ENCODE measurements at regions not wholly inside any gene's neighbourhood (a gene's known extent, or its start where the extent isn't known, plus 50 kb on each side); places are given as distances from the start of the nearest gene placed in this dataset.

- no peak overlapping the region for H2AFZ ChIP-seq
- H3K9me3 ChIP-seq (ENCODE audit: control insufficient read depth, low read length): no peaks in the 10 kb centered on the region
- no peak overlapping the region for H3K4me2 ChIP-seq (ENCODE audit: low read length)
- no peak overlapping the region for H3K4me3 ChIP-seq (ENCODE audit: low read depth, low read length)
- H3K27ac ChIP-seq: no peak overlapping the region
- H3K36me3 ChIP-seq (ENCODE audit: control insufficient read depth, insufficient read depth, low read length): no peaks in the 10 kb centered on the region
- no peak overlapping the region for H3K9ac ChIP-seq
- no peaks in the 10 kb centered on the region for H3K27me3 ChIP-seq (ENCODE audit: control insufficient read depth, insufficient read depth, low read length)
- TF ChIP-seq, protein P1, sequence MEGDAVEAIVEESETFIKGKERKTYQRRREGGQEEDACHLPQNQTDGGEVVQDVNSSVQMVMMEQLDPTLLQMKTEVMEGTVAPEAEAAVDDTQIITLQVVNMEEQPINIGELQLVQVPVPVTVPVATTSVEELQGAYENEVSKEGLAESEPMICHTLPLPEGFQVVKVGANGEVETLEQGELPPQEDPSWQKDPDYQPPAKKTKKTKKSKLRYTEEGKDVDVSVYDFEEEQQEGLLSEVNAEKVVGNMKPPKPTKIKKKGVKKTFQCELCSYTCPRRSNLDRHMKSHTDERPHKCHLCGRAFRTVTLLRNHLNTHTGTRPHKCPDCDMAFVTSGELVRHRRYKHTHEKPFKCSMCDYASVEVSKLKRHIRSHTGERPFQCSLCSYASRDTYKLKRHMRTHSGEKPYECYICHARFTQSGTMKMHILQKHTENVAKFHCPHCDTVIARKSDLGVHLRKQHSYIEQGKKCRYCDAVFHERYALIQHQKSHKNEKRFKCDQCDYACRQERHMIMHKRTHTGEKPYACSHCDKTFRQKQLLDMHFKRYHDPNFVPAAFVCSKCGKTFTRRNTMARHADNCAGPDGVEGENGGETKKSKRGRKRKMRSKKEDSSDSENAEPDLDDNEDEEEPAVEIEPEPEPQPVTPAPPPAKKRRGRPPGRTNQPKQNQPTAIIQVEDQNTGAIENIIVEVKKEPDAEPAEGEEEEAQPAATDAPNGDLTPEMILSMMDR (IDR thresholded peaks at IDR 0.05): no peak
- no peaks in the 10 kb centered on the region for H3K4me1 ChIP-seq
- H3K79me2 ChIP-seq: no peaks in the 10 kb centered on the region
Observed at GRCh38 chr2:145543155-145543554, 1023.2 kb upstream of the ZEB2 start.

GRCh38 chr2:145541028-145541427 is 1021.1 kb upstream of the ZEB2 start:
- TF ChIP-seq, protein P1 (IDR thresholded peaks at IDR 0.05): no peak

DNA sequence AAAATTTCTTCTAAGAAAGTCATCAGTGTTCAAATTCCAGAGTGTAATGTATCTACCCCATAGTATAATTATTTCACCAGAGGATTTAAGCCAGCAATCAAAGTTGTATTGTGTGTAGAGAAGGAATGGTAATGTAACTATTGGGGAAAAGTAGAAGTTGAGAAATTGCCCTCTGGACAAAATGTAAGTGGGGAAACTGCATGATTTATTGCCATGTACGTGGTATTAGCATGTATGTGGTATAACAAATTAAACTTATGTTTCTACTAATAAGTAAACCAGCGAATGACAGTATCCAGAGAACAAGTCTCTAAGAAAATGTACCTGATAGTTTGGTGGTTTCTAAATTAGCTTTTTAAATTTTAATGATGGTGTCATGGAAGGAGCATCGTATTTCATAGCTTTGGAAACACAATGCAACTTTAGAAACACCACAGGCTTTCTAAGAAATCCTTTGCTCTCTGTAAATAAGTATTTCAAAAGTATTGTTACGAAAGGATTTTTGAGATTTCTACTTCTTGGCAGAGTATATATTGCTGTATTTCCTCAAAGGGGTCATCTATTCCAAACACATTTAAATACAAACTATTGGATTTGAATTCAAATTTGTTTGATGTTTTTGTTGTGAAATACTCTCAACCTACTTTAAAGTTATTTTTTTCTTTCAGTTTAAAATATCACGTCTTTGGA is 1018.9 kb upstream of the ZEB2 start:
- Histone ChIP-seq H3K4me1 (no peaks in the 10 kb centered on the region), H3K79me2 (no peaks in the 10 kb centered on the region), H3K9ac (no peak overlapping the region), H3K27ac (no peak overlapping the region), H3K4me2 (ENCODE audit: low read length) (no peak overlapping the region), H3K27me3 (ENCODE audit: control insufficient read depth, insufficient read depth, low read length) (no peaks in the 10 kb centered on the region), H3K4me3 (ENCODE audit: low read depth, low read length) (no peak overlapping the region), H2AFZ (no peak overlapping the region), H3K36me3 (ENCODE audit: control insufficient read depth, insufficient read depth, low read length) (no peaks in the 10 kb centered on the region), H3K9me3 (ENCODE audit: control insufficient read depth, low read length) (no peaks in the 10 kb centered on the region)
- TF ChIP-seq, protein P1 (IDR thresholded peaks at IDR 0.05): no peak

More at GRCh38 chr2:145541028-145541427, 1021.1 kb upstream of the ZEB2 start:
- Histone ChIP-seq H3K36me3 (ENCODE audit: control insufficient read depth, insufficient read depth, low read length) (no peaks in the 10 kb centered on the region), H3K9ac (no peak overlapping the region), H3K9me3 (ENCODE audit: control insufficient read depth, low read length) (no peaks in the 10 kb centered on the region), H3K4me2 (ENCODE audit: low read length) (no peak overlapping the region), H3K4me1 (no peaks in the 10 kb centered on the region), H3K27me3 (ENCODE audit: control insufficient read depth, insufficient read depth, low read length) (no peaks in the 10 kb centered on the region), H3K27ac (no peak overlapping the region), H3K79me2 (no peaks in the 10 kb centered on the region), H3K4me3 (ENCODE audit: low read depth, low read length) (no peak overlapping the region), H2AFZ (no peak overlapping the region)

- Histone ChIP-seq H3K79me2 (no peaks in the 10 kb centered on the region), H3K9ac (no peak overlapping the region), H3K27ac (no peak overlapping the region), H3K4me2 (ENCODE audit: low read length) (no peak overlapping the region), H3K9me3 (ENCODE audit: control insufficient read depth, low read length) (no peaks in the 10 kb centered on the region), H2AFZ (no peak overlapping the region), H3K4me3 (ENCODE audit: low read depth, low read length) (no peak overlapping the region), H3K36me3 (ENCODE audit: control insufficient read depth, insufficient read depth, low read length) (no peaks in the 10 kb centered on the region), H3K27me3 (ENCODE audit: control insufficient read depth, insufficient read depth, low read length) (no peaks in the 10 kb centered on the region), H3K4me1 (no peaks in the 10 kb centered on the region)
- TF ChIP-seq, protein P1 (IDR thresholded peaks at IDR 0.05): no peak
Observed at GRCh38 chr2:145530653-145531052, 1010.7 kb upstream of the ZEB2 start.

- H3K27ac ChIP-seq: no peak overlapping the region
- H3K27me3 ChIP-seq (ENCODE audit: control insufficient read depth, insufficient read depth, low read length): no peaks in the 10 kb centered on the region
- TF ChIP-seq, protein P1 (IDR thresholded peaks at IDR 0.05): no peak
- H3K36me3 ChIP-seq (ENCODE audit: control insufficient read depth, insufficient read depth, low read length): no peaks in the 10 kb centered on the region
- H3K4me1 ChIP-seq: no peaks in the 10 kb centered on the region
- no peaks in the 10 kb centered on the region for H3K9me3 ChIP-seq (ENCODE audit: control insufficient read depth, low read length)
- H3K4me3 ChIP-seq (ENCODE audit: low read depth, low read length): no peak overlapping the region
- no peak overlapping the region for H3K9ac ChIP-seq
- H3K4me2 ChIP-seq (ENCODE audit: low read length): no peak overlapping the region
- no peak overlapping the region for H2AFZ ChIP-seq
- H3K79me2 ChIP-seq: no peaks in the 10 kb centered on the region
Observed at GRCh38 chr2:145524836-145525235, 1004.9 kb upstream of the ZEB2 start.

All from parathyroid adenoma (tissue), 2 donors.